RWPE1 (cell line): ENCODE measurements at regions not wholly inside any gene's neighbourhood (a gene's known extent, or its start where the extent isn't known, plus 50 kb on each side); places are given as distances from the start of the nearest gene placed in this dataset.

Experiments used
- CTCF ChIA-PET: fragments of 350-600 bp; sonication (Branson Sonifier 250); formaldehyde crosslinking; extraction: SDS; loops from one replicate; lab custom pipeline; 2021; lab: Yijun Ruan, JAX
- POLR2A ChIA-PET: fragments of 400-600 bp; formaldehyde crosslinking; extraction: SDS; loops from one replicate; lab custom pipeline; 2020; ENCODE audit warnings: antibody characterized with exemption; ENCODE audit not compliant: low non-redundant PET; lab: Yijun Ruan, JAX
- DNase-seq: peaks from one replicate; pipeline ENCODE4 v3.0.0; 2012; ENCODE audit warnings: low spot score
- H3K27ac ChIP-seq: fragments of 450-650 bp; 2 replicates; pipeline ENCODE4 v1.5.1; 2017
- CTCF ChIP-seq: fragments of 450-650 bp; conservative IDR thresholded peaks from 2 replicates; pipeline ENCODE4 v1.5.1; 2017; ENCODE audit warnings: low read depth, mild to moderate bottlenecking

- TF ChIP-seq CTCF: no peak
- H3K27ac ChIP-seq: no peak overlapping the region
- ChIA-PET POLR2A (no interaction called here), CTCF (no interaction called here)
- no peak for DNase-seq
Measured at GRCh38 chr7:135834266-135834665, 85.7 kb upstream of the FAM180A start.

- no peak for DNase-seq
- no peak overlapping the region for H3K27ac ChIP-seq
- TF ChIP-seq CTCF: no peak
- CTCF ChIA-PET: no interaction called here
- POLR2A ChIA-PET: no interaction called here
Measured at GRCh38 chr7:135833642-135834041, 85.0 kb upstream of the FAM180A start.

GRCh38 chr7:135831455-135832195, 83.0 kb upstream of the FAM180A start:
- TF ChIP-seq CTCF: no peak
- ChIA-PET POLR2A (no interaction called here), CTCF (no interaction called here)
- no peak overlapping the region for H3K27ac ChIP-seq
- DNase-seq: no peak

GRCh38 chr7:135828604-135829003, 80.0 kb upstream of the FAM180A start:
- no peak for DNase-seq
- ChIA-PET POLR2A (no interaction called here), CTCF (no interaction called here)
- TF ChIP-seq CTCF: no peak
- H3K27ac ChIP-seq: no peak overlapping the region

GRCh38 chr7:135827391-135827790, 78.8 kb upstream of the FAM180A start:
- CTCF ChIA-PET: no interaction called here

GRCh38 chr7:135825406-135825805, 76.8 kb upstream of the FAM180A start:
- CTCF ChIA-PET: no interaction called here
- DNase-seq: no peak
- H3K27ac ChIP-seq: no peak overlapping the region
- no peak for TF ChIP-seq CTCF
- POLR2A ChIA-PET: no interaction called here

More at GRCh38 chr7:135827391-135827790, 78.8 kb upstream of the FAM180A start:
- POLR2A ChIA-PET: no interaction called here
- no peak for TF ChIP-seq CTCF
- no peak for DNase-seq
- H3K27ac ChIP-seq: no peak overlapping the region
